AG08395 (cell line): ENCODE measurements at regions not wholly inside any gene's neighbourhood (a gene's known extent, or its start where the extent isn't known, plus 50 kb on each side); places are given as distances from the start of the nearest gene placed in this dataset.
A peak's percentile ranks its signal among the peaks of the same experiment; 100 is the strongest.

ENCODE experiments used
- DNase-seq: peaks from one replicate; pipeline ENCODE4 v3.0.0; 2012; ENCODE audit warnings: mixed read lengths, low spot score

DNA sequence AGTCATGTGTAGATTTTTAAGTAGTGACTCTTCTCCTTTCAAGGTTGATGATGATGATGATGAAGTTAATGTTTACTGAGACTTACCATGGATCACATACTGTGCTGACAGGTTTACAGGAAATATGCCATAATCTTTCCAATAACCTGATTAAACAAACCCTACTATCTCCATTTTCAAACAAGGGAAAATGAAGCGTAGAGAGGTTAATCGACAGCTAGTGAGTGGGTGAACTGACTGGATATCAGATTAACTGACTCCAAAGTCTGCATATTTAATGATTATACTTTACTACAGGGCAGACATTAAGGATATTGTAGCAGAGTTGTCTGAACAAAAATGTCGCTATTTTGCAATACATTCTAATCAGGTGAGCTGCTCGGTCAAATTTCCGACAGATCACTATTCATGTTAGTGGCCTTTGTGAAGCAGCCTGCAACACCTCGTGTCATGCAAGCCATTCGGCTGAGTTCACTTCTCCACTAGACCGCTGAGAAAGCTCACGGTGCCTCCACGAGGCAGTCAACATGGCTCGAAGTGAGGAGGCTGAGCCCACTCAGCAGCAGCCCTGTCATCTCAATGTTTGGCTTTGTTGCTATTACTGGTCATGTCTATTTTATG is 264.2 kb downstream of the NFKBIZ start:
- no peak for DNase-seq

DNA sequence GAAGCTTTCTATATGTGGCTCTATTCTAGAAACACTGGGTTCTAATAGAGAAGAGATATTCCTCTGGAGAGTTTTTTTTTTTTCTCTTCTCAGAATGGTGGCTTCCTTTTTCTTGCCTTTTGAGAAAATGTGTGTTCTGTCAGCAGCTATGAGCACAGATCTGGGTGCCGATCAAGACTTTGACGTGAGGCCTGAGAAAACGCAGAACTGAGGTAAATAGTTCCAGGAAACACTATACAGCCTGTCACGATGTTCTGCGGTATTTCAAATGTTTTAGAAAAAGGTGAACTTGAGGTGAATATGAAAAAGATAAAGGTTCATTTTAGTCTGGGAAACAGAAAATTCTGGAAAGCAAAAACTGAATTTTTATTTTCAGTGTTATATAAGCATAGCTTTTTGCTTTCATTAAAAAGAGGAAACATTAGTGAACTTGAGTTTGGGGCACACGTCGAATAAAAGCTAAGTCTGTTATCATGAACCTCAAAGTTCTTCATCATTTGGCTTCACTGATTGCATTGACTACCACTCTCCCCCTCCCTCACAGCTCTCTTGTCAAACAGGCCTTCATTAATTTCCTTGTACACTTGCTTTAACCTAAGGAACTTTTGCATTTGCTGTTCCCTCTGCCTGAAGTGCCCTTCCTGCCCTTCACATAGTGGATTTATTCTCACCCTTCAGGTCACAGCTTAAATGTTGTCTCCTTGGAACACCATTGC is 265.1 kb downstream of the NFKBIZ start:
- no peak for DNase-seq

DNA sequence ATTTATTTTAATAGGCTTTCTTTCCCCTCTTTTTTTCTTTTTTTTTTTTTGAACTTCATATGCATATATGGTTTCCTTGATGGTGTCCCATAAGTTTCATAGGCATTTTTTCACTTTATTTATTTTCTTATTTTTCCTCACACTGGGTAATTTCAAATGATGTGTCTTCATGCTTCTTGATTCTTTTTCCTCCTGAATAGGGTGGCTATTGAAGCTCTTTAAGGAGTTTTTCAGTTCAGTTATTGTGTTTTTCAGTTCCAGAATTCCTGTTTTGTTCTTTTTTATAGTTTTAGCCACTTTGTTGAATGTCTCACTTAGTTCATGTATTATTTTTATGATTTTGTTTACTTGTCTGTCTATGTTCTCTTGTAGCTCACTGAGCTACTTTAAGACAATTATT is 273.2 kb downstream of the NFKBIZ start:
- DNase-seq = no peak

- no peak for DNase-seq
Observed at GRCh38 chr3:102123590-102124190, 274.4 kb downstream of the NFKBIZ start.

DNA sequence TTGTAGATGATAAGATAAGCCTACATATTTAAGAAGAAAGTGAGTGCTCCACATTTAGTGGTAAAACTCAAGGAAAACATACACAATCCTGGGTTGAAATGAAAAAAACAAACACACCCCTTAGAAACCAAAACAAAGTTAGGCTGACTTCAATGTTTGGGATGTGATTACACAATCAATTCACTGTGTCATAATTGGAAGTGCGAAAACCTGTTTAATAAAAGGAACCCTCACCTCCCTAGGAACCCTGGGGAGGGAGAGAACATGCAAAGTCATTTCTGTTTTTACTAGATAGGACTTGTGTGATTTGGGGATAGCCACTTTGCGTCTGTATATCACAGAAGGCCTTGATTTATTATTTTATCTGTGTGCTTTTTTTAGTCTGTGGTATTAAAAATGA is 275.0 kb downstream of the NFKBIZ start:
- DNase-seq = peak; percentile 39

DNA sequence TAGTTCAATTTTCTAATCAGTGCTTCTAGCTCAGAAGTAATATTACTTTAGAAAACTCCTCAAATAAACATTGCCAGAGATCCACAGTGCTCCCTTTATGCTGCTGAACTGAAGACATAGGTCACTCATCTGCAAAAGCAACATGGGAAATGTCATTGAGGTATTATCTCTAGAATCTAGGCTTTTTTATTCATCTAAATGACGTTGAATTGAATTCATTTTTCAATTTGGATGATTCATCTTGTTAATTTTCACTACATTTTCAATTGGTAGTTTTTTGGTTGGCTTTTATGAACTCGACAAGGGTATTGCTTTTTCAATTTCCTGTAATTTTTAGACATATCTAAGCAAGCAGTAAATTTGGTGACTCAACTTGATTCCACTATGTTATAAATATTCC is 275.4 kb downstream of the NFKBIZ start:
- no peak for DNase-seq

GRCh38 chr3:102125197-102125993 is 276.1 kb downstream of the NFKBIZ start:
- no peak for DNase-seq

DNA sequence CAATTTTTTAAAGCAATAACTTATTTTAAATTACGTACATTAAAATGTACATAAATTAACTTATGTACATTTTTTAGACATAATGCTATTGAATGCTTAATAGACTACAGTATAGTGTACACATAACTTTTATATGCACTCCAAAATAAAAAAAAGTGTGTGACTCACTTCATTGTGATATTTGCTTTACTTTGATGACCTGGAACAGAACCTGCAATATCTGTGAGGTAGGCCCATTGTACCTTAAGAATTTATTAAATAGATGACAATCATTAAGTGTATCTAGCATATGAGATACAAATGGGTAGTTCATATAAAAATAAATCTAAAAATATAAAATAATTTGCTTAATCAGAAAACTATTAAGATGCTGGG is 276.7 kb downstream of the NFKBIZ start:
- no peak for DNase-seq

GRCh38 chr3:102129760-102130608 is 280.7 kb downstream of the NFKBIZ start:
- peak; percentile 67 for DNase-seq

DNA sequence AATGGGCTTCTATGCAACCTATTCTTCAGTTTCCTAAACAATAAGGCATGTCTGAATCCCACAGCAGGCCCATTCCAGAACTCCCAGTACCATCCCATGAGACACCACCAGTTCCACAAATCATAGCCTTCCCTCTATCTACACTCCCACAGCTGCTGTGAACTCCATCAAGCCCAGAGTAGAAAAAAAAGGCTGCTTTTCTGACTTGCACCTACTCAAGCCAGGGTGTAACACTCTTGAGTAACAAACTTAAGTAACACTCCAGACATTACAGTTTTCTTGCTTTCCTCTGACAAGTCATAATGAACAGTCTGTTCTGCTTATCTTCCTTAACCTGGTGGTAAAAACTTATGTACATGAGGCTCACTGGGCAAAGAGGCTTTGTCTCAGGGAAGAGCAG is 283.1 kb downstream of the NFKBIZ start:
- DNase-seq = no peak

GRCh38 chr3:102133376-102133775 is 284.1 kb downstream of the NFKBIZ start:
- DNase-seq = no peak

DNA sequence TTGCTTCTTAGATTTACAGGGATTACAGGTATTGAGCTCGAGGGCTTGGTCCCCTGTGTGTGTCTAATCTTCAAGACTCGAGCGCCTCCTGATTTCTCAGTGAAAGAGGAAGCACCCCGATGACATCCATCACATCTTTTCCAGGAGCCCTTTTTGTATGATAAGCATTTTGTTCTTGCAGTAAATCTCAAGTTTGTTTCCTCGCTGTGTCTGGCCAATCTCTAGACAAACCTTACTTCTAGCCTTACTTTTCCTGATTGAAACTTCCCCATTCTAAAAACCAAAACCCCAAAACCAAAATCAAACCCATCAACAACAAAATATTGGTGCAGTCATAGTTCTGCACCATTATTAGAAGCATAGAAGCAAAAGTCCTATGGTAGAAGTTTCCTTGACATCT is 286.0 kb downstream of the NFKBIZ start:
- DNase-seq = no peak

DNA sequence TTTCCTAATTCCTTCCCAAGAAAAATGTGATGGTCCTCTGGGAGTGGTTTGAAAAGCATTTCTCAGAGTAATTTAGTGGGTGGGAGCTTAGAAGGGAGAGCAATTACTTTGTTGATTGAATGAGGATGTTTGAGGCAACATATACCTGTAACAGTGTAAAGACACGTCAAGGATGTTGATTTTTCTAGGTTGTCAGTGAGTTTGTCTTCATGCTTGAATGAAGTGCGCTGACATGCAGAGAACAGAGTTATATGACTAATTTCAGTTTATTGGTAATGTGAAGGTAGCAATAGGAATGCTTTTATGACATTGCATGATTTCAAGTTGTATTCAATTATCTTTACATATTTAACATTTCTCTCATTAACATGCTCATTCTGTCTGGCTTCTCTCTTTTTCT is 286.9 kb downstream of the NFKBIZ start:
- DNase-seq = no peak

DNA sequence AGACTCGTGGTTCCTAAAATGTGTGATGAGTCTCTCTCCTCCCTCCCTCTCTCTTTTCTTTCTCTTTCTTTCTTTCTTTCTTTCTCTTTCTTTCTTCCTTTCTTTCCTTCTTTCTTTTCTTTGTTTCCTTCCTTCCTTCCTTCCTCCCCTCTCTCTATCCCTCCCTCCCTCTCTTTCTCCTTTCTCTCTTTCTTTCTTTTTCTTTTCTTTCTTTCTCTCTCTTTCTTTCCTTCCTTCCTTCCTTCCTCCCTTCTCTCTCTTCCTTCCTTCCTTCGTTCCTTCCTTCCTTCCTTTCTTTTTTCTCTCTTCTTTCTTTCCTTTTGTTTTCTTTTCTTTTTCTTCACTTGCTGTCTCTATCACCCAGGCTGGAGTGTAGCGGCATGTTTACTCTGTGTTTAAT is 290.8 kb downstream of the NFKBIZ start:
- no peak for DNase-seq

DNA sequence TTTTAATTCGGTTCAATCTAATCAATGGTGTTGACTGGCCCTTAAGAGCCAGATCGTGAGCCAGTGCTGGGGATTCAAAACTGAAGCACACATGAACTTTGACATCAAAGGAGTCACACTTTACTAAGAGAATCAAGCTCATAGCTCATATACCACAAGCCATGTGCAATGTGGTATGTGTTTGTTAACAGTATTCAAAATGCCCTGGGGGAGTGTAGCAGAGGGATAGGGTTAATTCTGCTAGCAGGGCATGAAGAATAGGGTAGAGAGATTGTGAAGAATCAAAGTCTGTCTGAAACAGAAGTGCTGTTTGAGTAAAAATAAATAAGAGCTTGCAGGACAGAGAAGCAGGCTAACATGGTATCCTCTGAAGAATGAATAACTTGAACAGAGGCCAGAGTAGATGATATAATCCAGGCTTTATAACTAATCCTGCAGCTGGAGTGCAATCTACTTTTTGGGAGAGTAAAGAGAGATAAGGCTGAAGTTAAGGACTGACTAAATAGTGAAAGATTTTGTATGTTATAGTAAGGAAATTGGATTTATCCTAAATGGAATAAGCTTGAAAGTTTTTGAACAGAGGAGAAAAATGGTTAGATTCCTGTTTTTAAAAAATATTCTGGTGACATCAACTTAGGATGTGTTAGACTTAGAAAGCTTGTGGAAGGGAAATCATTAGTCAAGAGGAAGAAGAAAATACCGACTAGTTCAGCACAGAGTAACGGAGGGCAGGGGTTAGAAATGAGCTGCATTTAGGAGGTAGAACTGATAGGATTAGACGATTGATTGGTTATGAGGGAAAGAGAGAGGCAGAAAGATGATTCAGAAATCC is 292.0 kb downstream of the NFKBIZ start:
- no peak for DNase-seq

DNA sequence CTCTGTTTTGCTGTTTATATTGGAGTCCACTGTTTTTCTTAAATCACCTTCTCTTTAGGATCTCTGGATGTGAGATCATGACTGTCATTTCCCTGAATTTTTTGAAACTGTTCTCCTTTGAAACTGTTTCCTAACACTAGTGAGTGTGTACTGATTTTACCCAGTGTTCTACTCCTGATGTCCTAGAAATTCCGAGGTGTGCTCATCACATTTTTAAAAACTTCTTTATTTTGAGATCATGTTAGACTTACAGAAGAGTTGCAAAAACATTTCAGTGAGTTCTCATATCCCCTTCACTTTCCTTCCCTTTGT is 292.6 kb downstream of the NFKBIZ start:
- DNase-seq = no peak

GRCh38 chr3:102142379-102143060 is 292.3 kb upstream of the ZPLD1 start:
- DNase-seq = no peak

GRCh38 chr3:102143536-102143935 is 291.3 kb upstream of the ZPLD1 start:
- no peak for DNase-seq

- no peak for DNase-seq
Observed at GRCh38 chr3:102144063-102144462, 290.8 kb upstream of the ZPLD1 start.

DNA sequence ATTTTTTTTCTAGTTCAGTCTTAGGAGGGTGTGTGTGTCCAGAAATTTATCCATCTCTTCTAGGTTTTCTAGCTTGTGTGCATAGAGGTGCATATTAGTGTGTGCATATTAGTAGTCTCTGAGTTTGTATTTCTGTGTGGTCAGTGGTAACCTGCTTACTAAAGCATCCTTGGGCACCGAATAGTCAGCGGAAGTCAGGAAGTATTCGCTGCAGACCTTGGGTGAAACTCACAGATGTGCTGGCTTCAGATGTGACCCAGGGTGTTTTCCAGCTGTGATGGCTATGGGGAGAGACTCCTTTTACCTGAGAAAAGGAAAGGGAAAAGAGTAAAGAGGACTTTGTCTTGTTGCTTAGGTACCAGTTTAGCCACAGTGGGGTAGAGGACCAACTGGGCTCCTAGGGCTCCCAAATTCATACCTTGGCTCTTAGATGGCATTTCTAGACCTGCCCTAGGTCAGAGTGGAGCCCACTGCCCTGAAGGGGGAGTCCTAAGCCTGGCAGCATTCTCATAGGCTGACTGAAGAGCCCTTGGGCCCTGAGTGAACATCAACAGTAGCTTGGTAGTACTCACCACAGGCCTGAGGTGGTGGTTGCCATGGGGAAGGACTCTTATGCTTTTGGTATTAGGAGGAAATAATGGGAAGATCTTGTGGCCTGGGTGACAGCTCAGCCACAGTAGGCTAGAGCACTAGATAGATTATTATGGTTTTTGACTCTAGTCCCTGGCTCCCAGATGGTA is 286.0 kb upstream of the ZPLD1 start:
- DNase-seq = no peak
